Uterus (tissue), 3 donors: ENCODE measurements at regions not wholly inside any gene's neighbourhood (a gene's known extent, or its start where the extent isn't known, plus 50 kb on each side); places are given as distances from the start of the nearest gene placed in this dataset.

ENCODE experiments used
- DNase-seq, 2 donors: peaks; one replicate each; pipeline ENCODE4 v3.0.0-alpha.2; 2019 to 2020
- H3K27ac ChIP-seq, 2 donors: fragments of 200-600 bp; sonication (generic); 1 replicate in 1 of 2; 2 replicates in 1 of 2; pipeline ENCODE4 v1.5.1; 2016 to 2018
- H3K27me3 ChIP-seq, 2 donors: fragments of 200-600 bp; sonication (generic); one replicate each; pipeline ENCODE4 v1.5.1; 2018 to 2019; ENCODE audit warnings: control low read depth in 1 of 2
- H3K36me3 ChIP-seq, 2 donors: fragments of 200-600 bp; sonication (generic); one replicate each; pipeline ENCODE4 v1.5.1; 2019; ENCODE audit warnings: control low read depth in 1 of 2
- H3K4me1 ChIP-seq, 2 donors: fragments of 200-600 bp; sonication (generic); one replicate each; pipeline ENCODE4 v1.5.1; 2018 to 2019; ENCODE audit warnings: control low read depth in 1 of 2
- H3K4me3 ChIP-seq, 2 donors: fragments of 200-600 bp; sonication (generic); 1 replicate in 1 of 2; 2 replicates in 1 of 2; pipeline ENCODE4 v1.5.1; 2018 to 2019; ENCODE audit warnings: mild to moderate bottlenecking in 1 of 2
- H3K9me3 ChIP-seq, 2 donors: fragments of 200-600 bp; sonication (generic); one replicate each; pipeline ENCODE4 v1.5.1; 2019; ENCODE audit warnings: control low read depth in 1 of 2
- POLR2A ChIP-seq, 2 donors: fragments of 450-650 bp; IDR thresholded peaks; one replicate each; pipeline ENCODE4 v1.6.1; 2016; ENCODE audit warnings: antibody characterized with exemption in 2 of 2, mild to moderate bottlenecking in 1 of 2, moderate library complexity in 1 of 2
- intact Hi-C: fragments of 100-400 bp; cut with DNase I; formaldehyde crosslinking; loops from one replicate; pipeline ENCODE4 v1.15.1; 2023; ENCODE audit warnings: low total_unique reads
- TF ChIP-seq, protein P1 (sequence below), 4 experiments: fragments of 200-600 bp in 2 of 4; fragments of 450-650 bp in 2 of 4; sonication (generic) in 2 of 4; IDR thresholded peaks; one replicate each; pipeline ENCODE4 v1.5.1; 2016 to 2019; ENCODE audit warnings: antibody characterized with exemption in 4 of 4, mild to moderate bottlenecking in 2 of 4, moderate library complexity in 1 of 4
- donor health status: DM: yes; HTN: yes; CAD: no.

DNA sequence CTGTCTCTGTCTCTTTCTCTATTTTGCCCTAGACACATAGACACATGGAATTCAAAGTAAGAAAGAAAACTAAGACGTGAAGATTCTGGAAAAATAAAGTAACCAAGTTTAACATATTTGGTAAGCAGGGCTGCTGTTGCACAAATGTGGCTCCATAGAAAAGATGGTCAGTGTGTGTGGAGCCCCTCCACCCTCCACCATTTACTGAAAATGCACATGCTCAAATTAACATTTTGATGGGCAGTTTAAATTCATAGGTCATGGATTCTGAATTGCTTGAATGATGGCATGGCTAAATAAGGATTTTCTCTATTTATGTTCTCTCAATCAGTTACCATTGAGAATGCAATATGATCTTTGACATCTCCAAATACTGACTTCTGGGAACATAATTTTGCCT is 165.5 kb upstream of the CHRM2 start:
- no peaks in the 10 kb centered on the region for H3K4me1 ChIP-seq
- H3K36me3 ChIP-seq, result no peaks in the 10 kb centered on the region
- DNase-seq, result no peak
- H3K27me3 ChIP-seq, result no peaks in the 10 kb centered on the region
- no peaks in the 10 kb centered on the region for H3K9me3 ChIP-seq
- H3K27ac ChIP-seq, result no peak overlapping the region
- H3K4me3 ChIP-seq, result no peak overlapping the region
- no peak for TF ChIP-seq POLR2A (IDR thresholded peaks at IDR 0.05)
- TF ChIP-seq, protein P1, sequence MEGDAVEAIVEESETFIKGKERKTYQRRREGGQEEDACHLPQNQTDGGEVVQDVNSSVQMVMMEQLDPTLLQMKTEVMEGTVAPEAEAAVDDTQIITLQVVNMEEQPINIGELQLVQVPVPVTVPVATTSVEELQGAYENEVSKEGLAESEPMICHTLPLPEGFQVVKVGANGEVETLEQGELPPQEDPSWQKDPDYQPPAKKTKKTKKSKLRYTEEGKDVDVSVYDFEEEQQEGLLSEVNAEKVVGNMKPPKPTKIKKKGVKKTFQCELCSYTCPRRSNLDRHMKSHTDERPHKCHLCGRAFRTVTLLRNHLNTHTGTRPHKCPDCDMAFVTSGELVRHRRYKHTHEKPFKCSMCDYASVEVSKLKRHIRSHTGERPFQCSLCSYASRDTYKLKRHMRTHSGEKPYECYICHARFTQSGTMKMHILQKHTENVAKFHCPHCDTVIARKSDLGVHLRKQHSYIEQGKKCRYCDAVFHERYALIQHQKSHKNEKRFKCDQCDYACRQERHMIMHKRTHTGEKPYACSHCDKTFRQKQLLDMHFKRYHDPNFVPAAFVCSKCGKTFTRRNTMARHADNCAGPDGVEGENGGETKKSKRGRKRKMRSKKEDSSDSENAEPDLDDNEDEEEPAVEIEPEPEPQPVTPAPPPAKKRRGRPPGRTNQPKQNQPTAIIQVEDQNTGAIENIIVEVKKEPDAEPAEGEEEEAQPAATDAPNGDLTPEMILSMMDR (IDR thresholded peaks at IDR 0.05), result no peak
- intact Hi-C loops, result no loop called here

DNA sequence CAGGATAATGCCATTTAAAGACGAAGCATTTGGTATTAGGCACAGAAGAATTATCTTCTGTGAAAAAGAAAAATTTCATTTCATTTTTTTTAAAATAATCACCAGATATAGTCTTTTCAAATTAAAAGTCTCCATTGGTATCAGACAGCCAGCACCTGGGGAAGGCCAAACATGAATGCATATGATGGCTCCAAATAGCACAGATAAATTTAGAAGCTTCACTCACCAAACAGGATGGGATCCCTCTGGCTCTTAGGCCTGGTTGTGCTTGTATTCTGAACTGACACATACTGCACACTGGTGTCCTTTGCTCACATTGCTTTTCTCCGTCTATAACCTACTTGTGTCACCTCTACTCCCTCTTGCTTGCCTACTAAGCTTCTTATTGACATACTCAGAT is 169.5 kb upstream of the CHRM2 start:
- intact Hi-C loops, result no loop called here
- no peak overlapping the region for H3K27ac ChIP-seq
- TF ChIP-seq, protein P1 (IDR thresholded peaks at IDR 0.05), result no peak
- no peak for TF ChIP-seq POLR2A (IDR thresholded peaks at IDR 0.05)
- H3K36me3 ChIP-seq, result no peaks in the 10 kb centered on the region
- H3K9me3 ChIP-seq, result no peaks in the 10 kb centered on the region
- DNase-seq, result no peak
- no peak overlapping the region for H3K4me3 ChIP-seq
- H3K4me1 ChIP-seq, result no peaks in the 10 kb centered on the region
- H3K27me3 ChIP-seq, result no peaks in the 10 kb centered on the region

DNA sequence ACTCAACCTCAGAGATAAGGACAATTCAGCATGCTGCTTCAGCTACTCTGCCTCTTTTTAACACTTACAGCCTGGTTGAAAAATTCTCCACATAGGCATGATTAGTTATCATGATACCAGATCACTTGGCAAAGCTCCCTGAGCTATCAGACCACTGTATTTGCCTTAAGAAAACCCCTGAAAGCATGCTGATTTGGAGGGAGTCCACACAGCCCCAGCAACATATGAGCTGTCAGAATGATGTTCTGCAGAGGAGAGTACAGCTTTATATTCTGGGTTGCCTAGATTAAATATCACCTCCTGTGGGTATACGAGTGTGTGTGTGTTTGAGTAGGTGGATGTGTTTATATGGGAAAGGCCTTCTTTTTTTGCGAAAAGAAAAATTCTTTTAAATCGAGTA is 170.2 kb upstream of the CHRM2 start:
- no peak for DNase-seq
- H3K4me3 ChIP-seq, result no peak overlapping the region
- no peaks in the 10 kb centered on the region for H3K9me3 ChIP-seq
- no peak for TF ChIP-seq POLR2A (IDR thresholded peaks at IDR 0.05)
- TF ChIP-seq, protein P1 (IDR thresholded peaks at IDR 0.05), result no peak
- no peak overlapping the region for H3K27ac ChIP-seq
- intact Hi-C loops, result no loop called here
- H3K36me3 ChIP-seq, result no peaks in the 10 kb centered on the region
- H3K27me3 ChIP-seq, result no peaks in the 10 kb centered on the region
- H3K4me1 ChIP-seq, result no peaks in the 10 kb centered on the region

DNA sequence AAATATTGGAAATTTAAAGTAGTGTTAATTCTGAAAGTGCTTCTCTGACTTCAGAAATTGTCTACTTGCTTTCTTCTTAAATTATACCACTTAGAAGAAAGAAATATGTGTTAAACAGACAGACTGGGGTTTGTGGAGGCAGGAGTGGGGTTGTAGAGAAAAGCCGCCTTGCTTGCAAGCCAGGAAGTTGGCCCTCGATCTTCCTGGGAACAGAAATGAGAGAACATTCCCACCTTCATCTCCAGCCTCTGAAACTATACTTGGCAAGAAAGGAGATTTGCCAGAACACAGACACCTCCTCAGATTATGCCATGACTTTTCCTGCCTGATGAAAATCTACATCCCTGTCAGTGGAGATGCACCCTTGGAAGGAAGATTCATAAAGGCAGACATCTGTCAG is 171.2 kb upstream of the CHRM2 start:
- Histone ChIP-seq H3K36me3 (no peaks in the 10 kb centered on the region), H3K4me1 (no peaks in the 10 kb centered on the region), H3K27me3 (no peaks in the 10 kb centered on the region), H3K9me3 (no peaks in the 10 kb centered on the region), H3K4me3 (no peak overlapping the region), H3K27ac (no peak overlapping the region)
- intact Hi-C loops, result no loop called here
- DNase-seq, result no peak
- TF ChIP-seq POLR2A (IDR thresholded peaks at IDR 0.05), result no peak
- TF ChIP-seq, protein P1 (IDR thresholded peaks at IDR 0.05), result no peak

DNA sequence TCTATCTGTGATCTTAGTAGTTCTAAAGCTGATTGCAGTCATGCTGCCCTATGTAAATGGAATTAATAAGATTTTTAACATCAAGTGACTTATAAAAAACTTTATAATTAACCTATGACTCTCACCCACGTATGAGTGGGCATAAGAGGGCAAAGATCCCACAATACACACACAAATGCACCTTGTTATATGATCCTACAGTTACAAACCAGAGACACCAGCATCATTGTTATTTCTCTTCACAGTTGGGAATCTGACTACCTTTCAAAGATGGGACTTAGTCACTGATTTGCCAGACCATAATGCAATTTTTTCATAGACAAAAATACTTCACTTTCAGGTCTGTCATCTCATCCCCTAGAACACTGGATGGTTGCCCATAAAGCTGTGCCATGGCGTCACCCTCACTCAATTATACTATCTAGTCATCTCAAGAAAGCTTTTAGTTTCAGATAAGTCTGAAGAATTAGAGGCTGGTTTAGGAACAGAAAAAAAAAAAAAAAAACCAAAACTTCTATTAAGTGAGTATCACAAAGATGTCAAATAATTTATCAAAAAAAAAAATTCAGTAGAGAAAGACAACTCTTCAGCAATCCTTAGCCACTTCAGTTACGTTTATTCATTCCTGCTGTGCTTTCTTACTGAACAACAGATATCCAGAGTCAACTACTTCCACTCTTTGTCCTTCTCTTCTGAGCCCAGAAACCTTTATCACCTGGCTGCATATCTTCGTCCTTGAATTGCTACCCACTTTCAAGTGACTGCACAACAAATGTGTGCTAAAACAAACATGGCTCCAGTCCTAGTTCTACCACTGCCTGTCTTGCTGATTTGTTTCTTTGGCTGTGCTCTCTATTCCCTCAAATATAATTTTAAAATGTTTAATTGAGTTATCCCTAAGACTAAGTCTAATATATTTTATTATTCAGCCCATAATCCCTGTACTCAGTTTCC is 175.0 kb upstream of the CHRM2 start:
- no peak for TF ChIP-seq POLR2A (IDR thresholded peaks at IDR 0.05)
- TF ChIP-seq, protein P1 (IDR thresholded peaks at IDR 0.05), result no peak
- no peak overlapping the region for H3K27ac ChIP-seq
- H3K4me1 ChIP-seq, result no peaks in the 10 kb centered on the region
- intact Hi-C loops, result no loop called here
- no peaks in the 10 kb centered on the region for H3K9me3 ChIP-seq
- no peak overlapping the region for H3K4me3 ChIP-seq
- no peak for DNase-seq
- no peaks in the 10 kb centered on the region for H3K27me3 ChIP-seq
- H3K36me3 ChIP-seq, result no peaks in the 10 kb centered on the region
